ENCODE measurements at regions not wholly inside any gene's neighbourhood (a gene's known extent, or its start where the extent isn't known, plus 50 kb on each side); places are given as distances from the start of the nearest gene placed in this dataset.

GRCh38 chr5:103364074-103364473, 105.5 kb downstream of the MACIR start:
- no peaks in the 10 kb centered on the region for H3K9me3 Mint-ChIP-seq (ENCODE audit: unreplicated experiment)

GRCh38 chr5:103362211-103362610, 103.6 kb downstream of the MACIR start:
- H3K27ac Mint-ChIP-seq (ENCODE audit: unreplicated experiment), result no peak overlapping the region
- no peak for TF ChIP-seq CTCF (IDR thresholded peaks at IDR 0.05; ENCODE audit: unreplicated experiment)
- H3K36me3 Mint-ChIP-seq (ENCODE audit: low read depth, unreplicated experiment), result no peaks in the 10 kb centered on the region
- H3K4me1 Mint-ChIP-seq (ENCODE audit: unreplicated experiment), result peaks cover 5% of the 10 kb centered on the region
- no peaks in the 10 kb centered on the region for H3K9me3 Mint-ChIP-seq (ENCODE audit: unreplicated experiment)
- no peaks in the 10 kb centered on the region for H3K27me3 Mint-ChIP-seq (ENCODE audit: unreplicated experiment)
- H3K4me3 Mint-ChIP-seq (ENCODE audit: unreplicated experiment), result no peak overlapping the region
- no peak for DNase-seq (ENCODE audit: low spot score)

More at GRCh38 chr5:103364074-103364473, 105.5 kb downstream of the MACIR start:
- no peak overlapping the region for H3K27ac Mint-ChIP-seq (ENCODE audit: unreplicated experiment)
- H3K27me3 Mint-ChIP-seq (ENCODE audit: unreplicated experiment), result no peaks in the 10 kb centered on the region
- H3K4me1 Mint-ChIP-seq (ENCODE audit: unreplicated experiment), result no peaks in the 10 kb centered on the region
- no peak for TF ChIP-seq CTCF (IDR thresholded peaks at IDR 0.05; ENCODE audit: unreplicated experiment)
- DNase-seq (ENCODE audit: low spot score), result no peak
- H3K36me3 Mint-ChIP-seq (ENCODE audit: low read depth, unreplicated experiment), result no peaks in the 10 kb centered on the region
- no peak overlapping the region for H3K4me3 Mint-ChIP-seq (ENCODE audit: unreplicated experiment)

GRCh38 chr5:103360475-103360874, 101.9 kb downstream of the MACIR start:
- no peak overlapping the region for H3K27ac Mint-ChIP-seq (ENCODE audit: unreplicated experiment)
- H3K4me3 Mint-ChIP-seq (ENCODE audit: unreplicated experiment), result no peak overlapping the region
- peaks cover 11% of the 10 kb centered on the region for H3K4me1 Mint-ChIP-seq (ENCODE audit: unreplicated experiment)
- H3K9me3 Mint-ChIP-seq (ENCODE audit: unreplicated experiment), result no peaks in the 10 kb centered on the region
- DNase-seq (ENCODE audit: low spot score), result no peak
- H3K36me3 Mint-ChIP-seq (ENCODE audit: low read depth, unreplicated experiment), result no peaks in the 10 kb centered on the region
- no peak for TF ChIP-seq CTCF (IDR thresholded peaks at IDR 0.05; ENCODE audit: unreplicated experiment)
- H3K27me3 Mint-ChIP-seq (ENCODE audit: unreplicated experiment), result no peaks in the 10 kb centered on the region

GRCh38 chr5:103358305-103358995, 99.9 kb downstream of the MACIR start:
- Mint-ChIP-seq H3K4me1 (ENCODE audit: unreplicated experiment) (peaks cover 15% of the 10 kb centered on the region), H3K27me3 (ENCODE audit: unreplicated experiment) (no peaks in the 10 kb centered on the region), H3K9me3 (ENCODE audit: unreplicated experiment) (no peaks in the 10 kb centered on the region), H3K27ac (ENCODE audit: unreplicated experiment) (peak overlapping the region; percentile 45), H3K36me3 (ENCODE audit: low read depth, unreplicated experiment) (no peaks in the 10 kb centered on the region), H3K4me3 (ENCODE audit: unreplicated experiment) (no peak overlapping the region)
- DNase-seq (ENCODE audit: low spot score), result no peak
- TF ChIP-seq CTCF (IDR thresholded peaks at IDR 0.05; ENCODE audit: unreplicated experiment), result no peak

GRCh38 chr5:103357636-103358035, 99.1 kb downstream of the MACIR start:
- no peaks in the 10 kb centered on the region for H3K27me3 Mint-ChIP-seq (ENCODE audit: unreplicated experiment)
- no peak for DNase-seq (ENCODE audit: low spot score)
- peaks cover 15% of the 10 kb centered on the region for H3K4me1 Mint-ChIP-seq (ENCODE audit: unreplicated experiment)
- no peaks in the 10 kb centered on the region for H3K9me3 Mint-ChIP-seq (ENCODE audit: unreplicated experiment)
- H3K27ac Mint-ChIP-seq (ENCODE audit: unreplicated experiment), result no peak overlapping the region
- no peak overlapping the region for H3K4me3 Mint-ChIP-seq (ENCODE audit: unreplicated experiment)
- TF ChIP-seq CTCF (IDR thresholded peaks at IDR 0.05; ENCODE audit: unreplicated experiment), result no peak
- H3K36me3 Mint-ChIP-seq (ENCODE audit: low read depth, unreplicated experiment), result no peaks in the 10 kb centered on the region
